GM18868 (cell line): ENCODE measurements at regions not wholly inside any gene's neighbourhood (a gene's known extent, or its start where the extent isn't known, plus 50 kb on each side); places are given as distances from the start of the nearest gene placed in this dataset.

Experiments
- ATAC-seq: cut with Tn5 transposase; IDR thresholded peaks from one replicate; pipeline ENCODE4 v1.9.1; 2021; ENCODE audit warnings: mild to moderate bottlenecking, moderate library complexity; ENCODE audit not compliant: unreplicated experiment

DNA sequence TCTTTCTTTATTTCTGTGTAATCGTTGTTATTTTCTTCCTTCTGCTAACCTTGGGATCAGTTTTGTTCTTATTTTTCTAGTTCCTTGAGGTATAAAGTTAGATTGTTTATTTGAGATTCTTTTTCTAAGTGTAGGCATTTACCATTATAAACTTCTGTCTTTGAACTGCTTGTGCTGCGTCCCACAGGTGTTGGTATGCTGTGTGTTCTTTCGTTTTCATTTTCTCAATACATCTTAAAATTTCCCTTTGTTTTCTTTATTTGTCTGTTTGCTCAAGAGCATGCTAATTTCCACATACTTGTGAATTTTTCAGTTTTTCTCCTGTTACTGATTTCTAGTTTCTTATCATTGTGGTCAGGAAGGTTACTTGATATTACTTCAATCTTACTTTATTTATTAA, 873.8 kb upstream of the GCFC2 start:
- ATAC-seq = peak; percentile 72

DNA sequence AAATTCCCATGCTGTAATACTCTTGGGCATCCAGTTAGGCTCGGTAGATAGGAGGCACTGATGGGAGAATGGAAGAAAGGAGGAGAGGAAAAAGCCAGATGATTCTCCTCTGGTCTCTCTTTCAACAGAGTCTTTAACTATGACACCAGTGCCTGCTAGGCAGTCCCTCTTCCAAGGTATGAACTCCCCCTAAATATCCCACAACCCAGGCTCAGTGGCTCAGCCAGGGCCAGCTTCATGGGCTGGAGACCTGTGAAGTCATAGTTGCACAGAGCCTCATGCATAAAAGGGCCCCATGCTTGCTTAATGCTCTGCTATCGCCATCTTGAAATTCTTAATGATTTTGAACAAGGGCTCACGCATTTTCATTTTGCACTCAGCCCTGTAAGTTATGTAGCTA, 869.2 kb upstream of the GCFC2 start:
- no peak for ATAC-seq

DNA sequence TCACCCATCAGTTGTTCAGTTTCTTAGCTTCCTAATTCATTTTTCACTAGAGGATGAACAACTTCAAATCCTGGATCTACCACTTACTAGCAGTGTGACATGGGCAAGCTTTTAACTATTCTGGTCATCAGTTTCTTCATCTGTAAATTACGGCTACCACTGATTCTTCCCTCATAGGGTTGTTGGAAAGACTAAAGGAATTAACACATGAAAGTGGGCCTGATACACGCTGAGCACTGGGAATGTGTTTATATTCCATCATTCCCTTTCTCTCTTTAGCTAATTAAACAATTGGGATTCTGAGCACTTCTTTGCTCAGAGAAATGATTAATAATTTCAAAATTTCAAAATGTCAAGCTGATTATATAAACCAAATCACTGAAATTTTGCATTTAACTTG, 862.3 kb upstream of the GCFC2 start:
- ATAC-seq = no peak

DNA sequence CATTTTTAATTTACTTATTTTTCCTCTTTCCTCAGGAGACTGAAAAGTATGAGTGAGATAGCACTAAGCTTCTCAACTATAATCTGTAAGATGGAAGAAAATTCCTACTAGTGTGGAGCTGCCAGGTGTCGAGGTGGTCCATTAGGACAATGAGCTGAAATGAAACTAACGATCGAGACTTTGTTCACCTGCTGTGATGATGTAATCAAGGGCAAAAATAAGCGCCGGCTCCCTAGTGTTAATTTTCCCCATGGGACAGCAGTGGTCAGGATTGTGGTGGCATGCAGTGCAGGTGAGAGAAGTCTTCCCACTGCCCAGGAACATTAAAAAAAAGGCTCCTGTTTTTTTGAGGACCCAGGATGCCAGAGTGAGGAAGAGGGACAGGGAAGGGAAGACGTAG, 859.1 kb upstream of the GCFC2 start:
- ATAC-seq = no peak

DNA sequence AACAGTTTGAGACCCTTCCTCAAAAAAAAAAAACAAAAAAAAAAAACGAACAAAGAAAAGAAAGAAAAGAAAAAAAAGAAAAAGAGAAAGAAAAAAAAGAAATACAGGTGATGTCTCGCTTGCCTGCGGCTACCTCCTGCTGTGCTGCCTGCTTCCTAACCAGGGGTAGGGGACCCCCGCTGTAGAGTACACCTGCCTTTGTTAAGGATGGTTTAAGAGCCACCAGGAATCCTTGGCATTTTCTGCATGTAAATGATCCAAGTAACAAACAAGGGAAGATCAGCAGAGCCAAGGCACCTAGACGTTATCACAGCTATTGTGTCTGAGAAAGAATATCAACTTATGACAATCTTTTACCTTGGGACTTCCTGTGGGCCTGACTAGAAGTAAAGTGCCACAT, 856.8 kb upstream of the GCFC2 start:
- no peak for ATAC-seq

DNA sequence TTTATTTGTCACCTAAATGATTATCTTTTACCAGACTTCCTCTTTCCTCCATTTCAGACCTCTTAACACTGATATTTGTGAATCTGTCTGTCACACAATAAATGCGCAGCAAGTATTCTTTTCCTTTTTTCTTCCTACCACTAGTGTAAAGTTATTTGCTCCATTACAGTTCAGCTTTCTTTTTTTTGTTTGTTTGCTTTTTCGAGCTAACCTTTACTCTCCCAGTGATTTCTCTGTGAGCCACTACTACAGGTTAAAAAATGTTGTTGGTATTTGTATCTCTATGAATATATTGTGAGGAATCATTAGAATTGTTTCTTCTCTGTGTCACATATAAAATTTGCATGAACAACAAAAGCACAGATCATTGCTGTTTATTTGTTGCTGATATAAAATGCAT, 854.0 kb upstream of the GCFC2 start:
- no peak for ATAC-seq

DNA sequence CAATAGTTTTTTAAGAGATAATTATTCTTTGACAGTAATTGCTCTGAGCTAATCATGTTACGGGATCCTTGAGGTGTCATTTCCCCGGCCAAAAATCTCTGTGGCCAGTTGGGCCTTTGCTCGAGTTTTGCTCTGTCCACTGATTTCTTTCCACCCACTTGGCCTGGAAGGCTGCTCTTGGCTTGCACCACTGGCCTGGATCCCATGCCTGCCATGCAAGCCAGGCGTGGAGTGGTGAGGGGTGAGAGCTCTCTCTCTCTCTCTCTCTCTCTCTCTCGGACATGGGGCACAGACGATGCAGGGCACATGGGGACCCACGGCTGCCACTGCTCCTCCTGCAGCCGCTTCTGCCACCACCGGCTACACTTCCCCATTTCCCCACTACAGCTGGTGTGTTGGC, 853.0 kb upstream of the GCFC2 start:
- ATAC-seq = no peak

DNA sequence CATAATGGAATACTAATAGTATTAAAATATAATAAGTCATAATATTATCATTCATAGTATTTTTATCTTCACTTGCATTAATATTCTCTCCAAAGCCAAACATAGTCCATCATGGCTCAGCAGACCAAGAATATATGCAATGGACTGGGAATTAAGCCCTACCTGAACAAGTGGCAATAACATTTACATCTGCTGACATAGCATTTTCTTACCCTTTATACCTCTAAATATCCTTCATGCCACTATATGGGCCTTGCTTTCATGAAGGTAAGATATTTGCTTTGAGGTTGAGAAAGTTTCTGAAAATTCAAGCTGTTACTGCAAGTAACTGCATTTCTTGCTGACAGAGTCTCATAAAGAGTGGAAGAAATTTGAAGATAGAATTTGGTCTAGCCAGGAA, 847.4 kb upstream of the GCFC2 start:
- no peak for ATAC-seq

DNA sequence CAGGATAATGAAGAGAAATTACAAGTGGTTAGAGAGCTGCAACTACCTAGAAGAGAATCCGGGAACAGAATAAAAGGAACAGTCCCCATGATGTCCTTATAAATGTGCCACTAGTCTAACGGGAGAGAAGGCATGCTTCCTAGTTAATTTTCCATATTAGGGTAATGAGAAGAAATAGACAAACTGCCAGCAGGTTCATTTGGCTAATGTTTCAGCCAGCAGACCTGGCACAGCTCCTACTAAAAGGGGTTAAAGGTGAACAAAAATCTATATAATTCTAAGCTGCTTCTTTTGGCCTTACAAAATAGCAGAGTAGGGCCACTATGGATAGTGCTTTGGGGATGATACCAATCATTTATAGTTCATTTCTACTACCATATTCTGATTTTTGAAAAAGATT, 845.3 kb upstream of the GCFC2 start:
- no peak for ATAC-seq

DNA sequence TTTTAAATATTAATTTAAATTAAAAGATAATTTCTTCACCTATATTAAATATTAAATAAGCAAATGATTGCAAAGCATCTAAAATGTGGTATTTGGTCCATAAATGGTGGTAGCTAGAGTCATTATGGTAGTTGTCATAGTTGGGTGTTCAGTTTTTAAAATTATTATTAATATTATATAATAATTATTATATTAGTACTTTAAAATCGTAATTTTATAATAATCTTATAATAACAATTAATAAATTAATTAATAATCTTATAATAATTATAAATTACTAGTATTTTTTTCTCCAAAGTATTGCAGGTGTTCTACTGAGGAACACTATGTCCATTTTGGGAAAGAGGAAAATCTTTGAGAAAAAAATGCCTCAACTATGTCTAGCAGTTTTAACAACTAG, 835.5 kb upstream of the GCFC2 start:
- no peak for ATAC-seq

DNA sequence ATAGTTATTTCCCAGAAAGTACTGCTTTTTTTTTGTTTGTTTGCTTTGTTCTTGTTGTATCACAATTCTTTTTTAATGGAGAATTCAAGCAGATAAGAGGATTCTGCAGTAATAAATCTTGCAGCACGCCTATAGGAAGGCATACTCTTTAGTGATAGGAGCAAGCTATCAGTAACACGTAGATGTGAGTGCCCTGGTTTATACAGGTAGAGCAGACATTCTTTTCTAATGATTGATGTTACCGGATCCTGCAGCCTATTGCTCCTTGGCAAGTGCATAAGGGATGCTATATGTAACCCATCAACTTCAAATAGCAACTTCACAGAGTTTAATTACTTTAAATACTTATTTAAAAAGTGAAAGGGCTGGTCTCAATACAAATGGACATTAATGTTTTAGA, 834.2 kb upstream of the GCFC2 start:
- no peak for ATAC-seq

DNA sequence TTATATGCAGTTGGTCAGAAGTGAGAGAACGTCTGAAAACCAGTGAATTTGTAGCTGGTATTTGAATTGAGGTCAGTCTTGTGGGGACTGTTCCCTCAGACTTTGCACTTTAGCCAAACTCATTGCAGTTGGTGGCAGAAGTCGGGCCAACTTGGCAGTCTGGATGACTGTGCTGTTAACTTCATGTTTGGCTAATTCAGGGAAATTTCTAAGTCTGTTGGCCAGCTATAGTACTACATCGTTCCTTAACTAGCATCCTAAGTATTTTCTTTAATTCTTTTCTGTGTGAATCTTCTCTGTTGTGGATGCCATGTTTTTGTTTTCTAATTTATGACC, 806.8 kb upstream of the GCFC2 start:
- no peak for ATAC-seq

DNA sequence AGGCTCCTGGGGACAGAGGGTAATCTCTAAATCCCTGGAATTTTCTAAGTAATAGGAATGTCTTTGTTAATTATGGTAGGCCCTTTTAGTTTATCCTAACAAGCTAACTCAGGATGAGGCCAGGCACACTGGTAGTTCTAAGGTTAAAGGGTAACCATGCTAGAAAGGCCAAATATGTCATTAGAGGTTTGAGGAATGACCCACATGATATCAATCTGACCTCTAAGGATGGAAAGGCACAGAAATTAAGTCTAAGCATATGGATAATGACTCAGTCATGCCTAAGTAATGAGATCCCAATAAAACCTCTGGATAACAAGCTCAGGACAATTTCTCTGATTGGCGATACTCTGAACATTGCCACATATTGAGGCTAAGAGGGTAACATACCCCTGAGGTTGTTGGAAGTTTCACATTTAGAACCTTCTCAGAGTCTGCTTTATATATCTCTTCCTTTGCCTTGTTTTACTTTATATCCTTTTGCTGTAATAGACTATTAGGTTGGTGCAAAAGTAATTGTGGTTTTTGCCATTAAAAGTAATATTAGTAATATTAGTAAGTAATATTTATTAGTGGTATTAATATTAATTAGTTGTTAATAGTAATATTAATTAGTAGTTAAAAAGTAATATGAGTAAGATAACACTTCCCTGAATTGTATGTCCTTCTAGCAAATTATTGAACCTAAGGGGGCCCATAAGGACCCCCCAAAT, 806.3 kb upstream of the GCFC2 start:
- no peak for ATAC-seq

DNA sequence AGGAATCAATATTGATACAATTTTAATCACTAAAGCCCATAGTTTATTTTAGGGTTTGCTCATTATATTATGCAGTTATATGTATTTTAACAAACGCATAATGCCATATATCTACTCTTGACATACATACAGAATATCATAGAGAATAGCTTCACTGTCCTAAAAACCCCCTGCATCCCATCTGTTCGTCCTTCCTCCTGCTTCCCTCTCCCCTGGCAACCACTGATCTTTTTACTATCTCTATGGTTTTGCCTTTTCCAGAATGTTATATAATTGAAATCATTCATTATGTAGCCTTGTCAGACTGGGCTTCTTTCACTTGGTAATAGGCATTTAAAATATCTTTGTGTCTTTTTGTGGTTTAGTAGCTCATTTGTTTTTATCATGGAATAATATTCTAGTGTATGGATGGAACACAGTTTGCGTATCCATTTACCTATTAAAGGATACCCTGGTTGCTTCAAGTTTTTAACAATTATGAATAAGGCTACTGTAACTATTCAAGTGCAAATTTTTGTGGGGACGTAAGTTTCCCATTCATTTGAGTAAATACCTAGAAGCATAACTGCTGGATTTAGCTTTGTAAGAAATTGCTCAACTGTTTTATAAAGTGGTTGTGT, 801.6 kb upstream of the GCFC2 start:
- ATAC-seq = no peak

DNA sequence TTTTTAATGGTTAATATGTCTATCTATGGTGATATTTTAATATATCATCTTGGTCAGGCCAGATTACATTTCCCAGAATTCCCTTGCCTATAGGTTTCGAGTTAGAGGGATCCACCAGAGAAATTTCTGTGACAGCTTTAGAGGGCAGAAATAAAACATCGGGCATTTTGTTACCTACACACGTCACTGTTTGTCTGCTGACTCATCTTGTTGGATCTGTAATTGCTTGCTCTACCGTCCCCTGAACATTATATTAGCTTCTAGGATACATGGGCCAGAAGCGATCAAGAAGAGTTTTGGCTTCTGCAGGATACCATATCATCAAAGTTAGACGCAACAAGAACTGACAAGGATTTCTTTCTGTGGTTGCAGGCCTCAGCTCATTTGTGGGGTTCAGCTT, 795.8 kb upstream of the GCFC2 start:
- ATAC-seq = no peak

DNA sequence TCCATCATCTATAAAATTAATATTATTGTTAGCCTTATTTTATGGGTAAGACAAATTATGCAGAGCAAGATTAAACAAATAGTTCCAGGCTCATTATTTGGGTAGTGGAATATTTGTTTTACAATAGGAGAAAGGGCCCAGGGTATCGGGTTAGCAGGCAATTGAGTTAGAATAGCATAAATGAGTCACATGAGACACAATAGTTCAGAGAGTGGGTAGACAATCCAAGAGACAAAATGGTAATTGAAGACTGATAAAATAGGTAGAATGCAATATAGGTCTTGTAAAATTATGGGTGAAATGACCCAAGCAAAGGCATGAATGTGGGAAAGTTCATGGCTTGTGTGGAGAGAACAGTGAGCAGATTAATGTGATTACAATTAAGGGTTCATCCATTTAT, 790.9 kb upstream of the GCFC2 start:
- ATAC-seq = no peak

DNA sequence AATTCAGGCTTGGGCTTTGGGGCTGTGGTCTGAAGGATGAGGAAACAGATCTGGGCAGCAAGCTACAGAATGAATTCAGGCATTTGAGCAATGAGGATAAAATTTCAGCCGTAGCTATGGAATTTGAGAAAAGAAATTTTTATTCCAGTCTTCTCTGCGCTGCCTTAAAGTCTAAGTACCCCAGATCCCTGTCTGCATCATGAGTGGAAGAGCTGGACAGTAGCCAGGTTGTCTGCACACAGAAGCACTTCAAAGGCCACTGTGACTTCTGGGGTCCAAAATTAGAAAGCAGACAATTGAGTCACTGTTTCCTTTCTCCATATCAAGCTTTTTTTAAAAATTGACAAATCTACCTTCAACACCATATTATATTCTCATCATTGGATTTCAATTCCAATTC, 787.6 kb upstream of the GCFC2 start:
- ATAC-seq = no peak

DNA sequence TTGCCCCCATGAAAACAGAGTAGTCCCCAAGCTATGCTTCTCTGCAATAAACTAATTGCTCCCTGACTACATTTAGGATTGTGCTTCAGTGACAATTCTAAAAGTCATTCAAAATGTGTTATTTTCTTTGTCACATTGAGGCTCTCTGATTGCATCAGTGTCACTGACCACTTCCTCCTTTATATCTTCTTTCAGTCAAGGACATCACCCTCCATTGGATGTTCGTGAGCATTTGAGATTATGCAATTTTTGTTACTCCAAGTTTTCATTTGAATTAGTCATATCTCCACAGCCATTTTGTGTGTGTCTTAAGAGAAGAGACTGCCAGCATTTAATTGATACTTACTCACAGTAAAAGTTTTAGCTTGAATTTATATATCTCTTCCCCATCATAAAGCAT, 780.8 kb upstream of the GCFC2 start:
- no peak for ATAC-seq

DNA sequence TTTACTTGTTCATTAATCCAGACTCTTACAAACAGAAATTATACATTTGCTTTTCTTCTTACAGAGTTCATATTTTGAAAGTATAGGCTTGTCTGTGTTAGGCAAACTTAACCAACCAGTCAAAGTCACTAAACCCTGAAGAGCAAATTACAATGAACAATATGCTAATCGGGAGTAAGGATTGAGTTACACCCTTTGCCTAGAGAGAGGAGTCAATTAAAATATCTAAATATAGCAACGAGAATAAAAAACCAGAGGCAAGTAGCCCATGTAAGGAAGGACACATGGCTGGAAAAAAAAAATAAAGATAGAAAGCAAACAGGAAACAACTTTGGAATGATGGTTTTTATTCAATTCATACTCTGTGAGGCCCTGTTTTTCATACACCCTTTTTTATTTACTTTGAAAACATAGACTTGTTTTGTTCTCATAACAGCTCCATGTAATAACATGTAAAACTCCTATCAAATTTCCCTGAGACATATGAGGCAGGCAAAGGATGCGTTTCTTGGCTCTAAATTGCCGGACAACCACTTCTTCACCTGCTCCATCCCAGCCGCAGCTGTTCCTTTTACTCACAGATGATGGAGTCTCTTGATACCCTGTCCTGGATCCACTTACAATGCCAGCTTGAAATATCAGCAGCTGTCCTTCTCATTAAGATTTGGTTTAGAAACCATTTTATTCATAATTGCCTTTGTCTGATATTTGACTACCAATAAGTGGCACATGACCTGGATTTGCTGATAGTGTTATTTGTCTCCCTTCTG, 767.7 kb upstream of the GCFC2 start:
- no peak for ATAC-seq

DNA sequence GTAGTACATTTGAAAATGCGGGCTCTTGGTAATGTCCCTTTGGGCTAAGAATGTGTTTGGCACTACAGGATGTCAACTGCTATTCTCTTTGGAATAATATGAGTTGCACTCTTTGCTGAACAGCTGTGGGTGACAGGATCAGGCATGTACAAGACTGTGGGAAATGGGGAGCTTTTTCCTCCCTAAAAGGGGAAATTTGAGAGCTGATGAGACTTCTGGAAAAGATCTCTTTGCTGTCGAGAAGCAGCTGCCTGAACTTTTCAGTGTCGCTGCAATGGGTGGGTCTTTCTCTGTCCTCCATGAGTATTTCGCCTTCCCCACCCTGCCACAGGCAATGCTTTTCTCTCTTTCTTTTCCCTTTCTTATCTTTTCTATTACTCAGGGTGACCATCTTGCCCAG, 762.2 kb upstream of the GCFC2 start:
- no peak for ATAC-seq

DNA sequence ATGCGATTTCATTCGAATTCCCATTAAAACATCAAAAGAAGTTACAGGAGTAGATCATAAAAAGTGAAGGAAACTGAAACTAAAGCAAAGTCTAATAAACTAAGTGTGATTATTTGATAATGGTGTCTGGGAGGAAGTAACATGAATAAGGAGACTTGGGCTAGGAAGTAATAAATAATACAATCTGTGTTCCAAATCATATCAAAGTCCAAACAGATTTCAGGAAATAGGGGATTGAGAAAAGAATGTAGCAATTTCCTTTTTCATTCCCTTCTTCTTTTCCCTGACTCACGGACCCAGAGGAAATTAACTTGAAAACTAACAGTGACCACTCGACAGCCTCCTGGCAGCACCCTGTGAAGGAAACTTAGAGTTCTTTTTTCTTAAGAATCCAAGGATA, 758.4 kb upstream of the GCFC2 start:
- no peak for ATAC-seq

DNA sequence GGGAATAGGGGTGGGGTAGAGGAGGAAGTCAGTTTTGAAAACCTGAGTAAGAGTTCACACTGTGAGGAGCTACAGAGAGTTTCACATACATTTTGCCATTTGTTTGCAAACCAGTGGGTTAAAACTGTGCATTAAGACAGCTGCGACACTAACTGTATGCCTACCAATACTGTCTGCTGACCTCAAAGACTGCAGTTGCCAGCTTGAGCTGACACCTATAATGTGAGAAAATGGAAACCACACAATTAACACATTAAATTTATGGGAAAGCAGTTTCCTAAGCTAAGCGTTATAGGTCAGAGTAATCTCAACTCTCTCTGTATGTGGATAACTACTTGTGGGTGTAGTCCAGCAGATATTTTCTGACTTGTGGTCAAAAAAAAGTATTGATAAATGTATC, 756.6 kb upstream of the GCFC2 start:
- ATAC-seq = no peak

DNA sequence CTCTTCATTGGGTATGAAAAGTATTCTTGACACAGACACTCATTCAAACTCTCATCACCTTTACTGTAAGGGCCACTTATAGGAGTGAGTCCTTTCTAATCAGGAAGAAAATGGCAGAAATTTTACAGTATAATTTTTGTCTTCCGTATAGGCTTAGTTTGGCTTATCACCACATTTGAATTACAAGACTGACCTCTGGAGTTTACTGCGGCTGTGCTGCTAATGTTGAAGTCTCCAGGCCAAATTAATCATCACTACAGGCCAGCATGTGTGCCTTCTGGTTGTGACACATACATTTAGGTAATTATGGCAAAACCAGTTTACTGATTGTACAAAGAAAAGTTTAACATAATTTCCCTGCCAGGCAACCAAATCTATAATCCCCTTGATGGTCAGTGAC, 753.6 kb upstream of the GCFC2 start:
- no peak for ATAC-seq
